ENCODE measurements at regions not wholly inside any gene's neighbourhood (a gene's known extent, or its start where the extent isn't known, plus 50 kb on each side); places are given as distances from the start of the nearest gene placed in this dataset.

GRCh38 chr4:138677748-138678147 lies 337.8 kb upstream of the NOCT start:
- Histone ChIP-seq H3K27ac (ENCODE audit: low read depth in 1 of 2, low read length in 2 of 2) (no peak overlapping the region), H3K9me3 (ENCODE audit: control insufficient read depth in 1 of 2, insufficient read depth in 1 of 2, low read length in 2 of 2) (no peaks in the 10 kb centered on the region), H3K4me1 (ENCODE audit: insufficient read depth, low read length) (no peaks in the 10 kb centered on the region), H3K4me3 (ENCODE audit: low read length) (no peak overlapping the region), H3K36me3 (ENCODE audit: insufficient read depth, low read length) (no peaks in the 10 kb centered on the region), H3K27me3 (ENCODE audit: control insufficient read depth in 1 of 2, insufficient read depth in 2 of 2, low read length in 2 of 2) (peaks cover 2 to 5% of the 10 kb centered on the region in 2 experiments)
- ATAC-seq (ENCODE audit: poor library complexity) = no peak
- H3K36me3 Mint-ChIP-seq (ENCODE audit: low read depth) = no peaks in the 10 kb centered on the region
- H3K4me3 Mint-ChIP-seq = no peak overlapping the region
- H3K4me1 Mint-ChIP-seq (ENCODE audit: low read depth) = no peaks in the 10 kb centered on the region
- peaks cover 17% of the 10 kb centered on the region for H3K27me3 Mint-ChIP-seq
- POLR2A ChIA-PET = no interaction called here
- no peak for DNase-seq
- TF ChIP-seq CTCF (IDR thresholded peaks at IDR 0.05) = no peak
- CTCF ChIA-PET = no interaction called here
- no peak overlapping the region for H3K27ac Mint-ChIP-seq
- no peaks in the 10 kb centered on the region for H3K9me3 Mint-ChIP-seq
- intact Hi-C loops (cut with DNase I, micrococcal nuclease) = no loop called here

- POLR2A ChIA-PET = no interaction called here
- Histone ChIP-seq H3K27ac (ENCODE audit: low read depth in 1 of 2, low read length in 2 of 2) (no peak overlapping the region), H3K27me3 (ENCODE audit: control insufficient read depth in 1 of 2, insufficient read depth in 2 of 2, low read length in 2 of 2) (peaks cover 2 to 5% of the 10 kb centered on the region in 2 experiments), H3K36me3 (ENCODE audit: insufficient read depth, low read length) (no peaks in the 10 kb centered on the region), H3K4me1 (ENCODE audit: insufficient read depth, low read length) (no peaks in the 10 kb centered on the region), H3K9me3 (ENCODE audit: control insufficient read depth in 1 of 2, insufficient read depth in 1 of 2, low read length in 2 of 2) (no peaks in the 10 kb centered on the region), H3K4me3 (ENCODE audit: low read length) (no peak overlapping the region)
- no peak overlapping the region for H3K4me3 Mint-ChIP-seq
- H3K4me1 Mint-ChIP-seq (ENCODE audit: low read depth) = no peaks in the 10 kb centered on the region
- DNase-seq = no peak
- H3K9me3 Mint-ChIP-seq = no peaks in the 10 kb centered on the region
- ATAC-seq (ENCODE audit: poor library complexity) = no peak
- no peaks in the 10 kb centered on the region for H3K36me3 Mint-ChIP-seq (ENCODE audit: low read depth)
- peaks cover 12% of the 10 kb centered on the region for H3K27me3 Mint-ChIP-seq
- no peak for TF ChIP-seq CTCF (IDR thresholded peaks at IDR 0.05)
- CTCF ChIA-PET = no interaction called here
- H3K27ac Mint-ChIP-seq = no peak overlapping the region
- intact Hi-C loops (cut with DNase I, micrococcal nuclease) = no loop called here
These were observed 338.4 kb upstream of the NOCT start for GRCh38 chr4:138677212-138677611.

GRCh38 chr4:138675685-138676084 lies 339.9 kb upstream of the NOCT start:
- no peak overlapping the region for H3K27ac ChIP-seq (ENCODE audit: low read depth in 1 of 2, low read length in 2 of 2)
- ChIA-PET POLR2A (no interaction called here), CTCF (no interaction called here)
- no peaks in the 10 kb centered on the region for H3K4me1 ChIP-seq (ENCODE audit: insufficient read depth, low read length)
- Mint-ChIP-seq H3K27ac (no peak overlapping the region), H3K4me3 (no peak overlapping the region), H3K36me3 (ENCODE audit: low read depth) (no peaks in the 10 kb centered on the region), H3K4me1 (ENCODE audit: low read depth) (no peaks in the 10 kb centered on the region), H3K9me3 (no peaks in the 10 kb centered on the region), H3K27me3 (peaks cover 3% of the 10 kb centered on the region)
- no peaks in the 10 kb centered on the region for H3K36me3 ChIP-seq (ENCODE audit: insufficient read depth, low read length)
- H3K27me3 ChIP-seq (ENCODE audit: control insufficient read depth in 1 of 2, insufficient read depth in 2 of 2, low read length in 2 of 2) = peaks cover 0 to 2% of the 10 kb centered on the region in 2 experiments
- intact Hi-C loops (cut with DNase I, micrococcal nuclease) = no loop called here
- DNase-seq = no peak
- no peaks in the 10 kb centered on the region for H3K9me3 ChIP-seq (ENCODE audit: control insufficient read depth in 1 of 2, insufficient read depth in 1 of 2, low read length in 2 of 2)
- no peak for TF ChIP-seq CTCF (IDR thresholded peaks at IDR 0.05)
- H3K4me3 ChIP-seq (ENCODE audit: low read length) = no peak overlapping the region
- no peak for ATAC-seq (ENCODE audit: poor library complexity)

Data from CD4-positive, alpha-beta T cell (primary cell).